Renal pelvis (tissue), 1 donor: ENCODE measurements at regions not wholly inside any gene's neighbourhood (a gene's known extent, or its start where the extent isn't known, plus 50 kb on each side); places are given as distances from the start of the nearest gene placed in this dataset.

ENCODE experiments used
- DNase-seq: peaks from one replicate; pipeline ENCODE4 v3.0.0-alpha.2; 2013

GRCh38 chr18:40782453-40783130 lies 1172.4 kb upstream of the PIK3C3 start:
- DNase-seq, result no peak

- DNase-seq, result no peak
Measured at GRCh38 chr18:40769786-40770185, 1185.2 kb upstream of the PIK3C3 start.

- DNase-seq, result no peak
Measured at GRCh38 chr18:40760251-40760650, 1194.8 kb upstream of the PIK3C3 start.

GRCh38 chr18:40754477-40754876 lies 1200.6 kb upstream of the PIK3C3 start:
- DNase-seq, result no peak

GRCh38 chr18:40752316-40752715 lies 1202.7 kb upstream of the PIK3C3 start:
- no peak for DNase-seq

- no peak for DNase-seq
Measured at GRCh38 chr18:40751186-40751585, 1203.8 kb upstream of the PIK3C3 start.

DNA sequence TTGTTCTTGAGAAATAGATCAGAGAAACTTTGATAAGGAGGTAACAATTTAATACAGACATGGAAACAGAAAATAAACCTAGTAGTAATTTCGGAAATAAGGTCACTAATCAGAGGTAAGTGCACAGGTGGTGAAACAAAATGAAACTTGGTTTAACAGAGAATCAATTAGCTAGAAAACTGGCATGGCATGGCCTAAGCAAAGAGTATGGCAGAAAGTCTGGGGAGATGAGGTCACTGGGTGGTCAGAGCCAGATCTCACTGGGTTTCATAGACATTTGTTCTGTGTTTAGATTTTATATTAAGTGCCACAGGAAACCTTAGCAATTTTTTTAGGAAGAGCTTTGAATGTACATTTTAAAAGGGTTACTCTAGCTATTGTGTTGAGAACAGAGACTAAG lies 1216.0 kb upstream of the PIK3C3 start:
- DNase-seq, result no peak

GRCh38 chr18:40738321-40738880 lies 1216.6 kb upstream of the PIK3C3 start:
- no peak for DNase-seq

DNA sequence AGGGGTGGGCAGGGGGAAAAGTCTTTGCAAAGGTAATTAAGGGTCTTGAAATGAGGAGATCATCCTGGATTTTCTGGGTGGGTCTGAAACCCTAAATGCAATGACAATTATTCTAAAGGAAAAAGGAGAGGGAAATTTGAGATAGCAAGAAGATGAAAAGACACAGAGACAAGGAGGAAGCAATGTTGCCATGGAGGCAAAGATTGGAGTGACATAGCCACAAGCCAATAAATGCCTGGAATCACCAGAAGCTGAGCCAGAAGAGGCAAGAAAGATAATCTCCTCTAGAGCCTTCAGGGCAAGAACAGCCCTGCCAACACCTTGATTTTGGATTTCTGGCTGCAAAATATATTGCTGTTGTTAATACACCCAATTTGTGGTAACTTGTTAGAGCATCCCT lies 1246.3 kb upstream of the PIK3C3 start:
- no peak for DNase-seq

DNA sequence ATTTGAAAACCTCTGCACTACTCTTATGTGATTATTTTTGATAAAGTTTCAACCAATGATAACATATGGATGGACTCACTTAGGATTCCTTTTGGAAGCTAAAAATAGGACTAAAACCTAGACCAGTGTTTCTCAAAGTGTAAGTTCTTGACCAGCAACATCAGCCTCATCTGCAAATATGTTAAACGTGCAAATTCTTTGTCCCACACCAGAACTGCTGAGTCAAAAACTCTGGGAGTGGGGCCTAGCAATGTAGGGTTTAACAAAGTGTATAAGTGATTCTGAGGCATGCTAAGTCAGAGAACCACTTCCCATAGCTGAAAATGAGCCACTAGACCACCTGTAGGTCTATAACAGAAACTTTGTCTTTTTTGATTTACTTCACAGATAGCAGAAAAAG lies 1247.2 kb upstream of the PIK3C3 start:
- DNase-seq, result no peak

GRCh38 chr18:40698129-40698528 lies 1256.9 kb upstream of the PIK3C3 start:
- DNase-seq, result no peak

DNA sequence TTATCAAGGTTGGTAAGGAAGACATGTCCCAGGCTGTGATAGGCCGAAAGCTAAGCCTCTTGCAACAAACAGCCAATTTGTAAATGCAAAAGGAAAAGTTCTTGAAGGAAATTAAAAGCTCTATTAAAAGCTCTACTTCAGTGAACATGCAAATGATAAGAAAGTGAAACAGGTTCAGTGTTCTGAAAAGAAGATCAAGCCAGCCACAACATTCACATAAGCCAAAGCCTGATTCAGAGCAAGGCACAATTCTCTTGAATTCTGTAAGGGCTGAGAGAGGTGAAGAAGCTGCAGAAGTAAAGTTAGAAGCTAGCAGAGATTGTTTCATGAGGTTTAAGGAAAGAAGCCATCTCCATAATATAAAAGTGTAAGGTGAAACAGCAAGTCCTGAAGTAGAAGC lies 1259.5 kb upstream of the PIK3C3 start:
- no peak for DNase-seq

DNA sequence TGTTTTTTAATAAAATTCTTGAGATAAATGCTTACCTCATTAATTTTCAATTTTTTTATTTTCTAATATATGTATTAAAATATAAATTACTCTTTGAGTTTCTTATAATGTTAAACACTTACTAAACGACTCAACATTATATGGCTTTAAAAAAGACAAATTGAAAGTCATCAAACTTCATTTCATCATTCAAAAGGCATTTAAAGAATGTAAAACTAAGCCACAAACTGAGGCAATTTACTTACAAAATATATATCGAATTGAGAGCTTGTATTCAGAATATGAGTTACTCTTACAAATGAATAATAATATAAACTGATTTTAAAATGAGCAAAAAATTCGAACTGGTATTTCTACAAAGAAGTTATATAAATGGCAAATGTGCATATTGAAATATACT lies 1262.2 kb upstream of the PIK3C3 start:
- DNase-seq, result no peak

- no peak for DNase-seq
Measured at GRCh38 chr18:40690062-40690461, 1265.0 kb upstream of the PIK3C3 start.

DNA sequence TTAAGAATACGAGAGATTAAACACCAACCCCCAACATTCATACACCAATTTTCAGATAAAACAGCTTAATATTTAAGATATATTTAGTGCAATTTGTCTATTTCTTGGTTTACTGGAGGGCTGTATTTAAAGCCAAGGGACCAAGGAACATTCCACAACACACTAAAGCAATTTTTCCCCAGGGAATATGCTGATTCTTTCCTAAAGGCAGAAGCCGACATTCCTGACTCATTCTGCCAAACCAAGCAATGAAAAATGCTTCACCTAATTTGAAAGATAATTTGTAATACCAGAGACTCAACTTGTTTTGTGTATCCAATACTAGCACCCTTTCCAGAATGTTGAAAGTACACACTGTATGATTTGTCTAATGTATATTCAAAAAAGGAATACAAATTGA lies 1267.6 kb upstream of the PIK3C3 start:
- DNase-seq, result no peak

- no peak for DNase-seq
Measured at GRCh38 chr18:40686836-40687235, 1268.2 kb upstream of the PIK3C3 start.

DNA sequence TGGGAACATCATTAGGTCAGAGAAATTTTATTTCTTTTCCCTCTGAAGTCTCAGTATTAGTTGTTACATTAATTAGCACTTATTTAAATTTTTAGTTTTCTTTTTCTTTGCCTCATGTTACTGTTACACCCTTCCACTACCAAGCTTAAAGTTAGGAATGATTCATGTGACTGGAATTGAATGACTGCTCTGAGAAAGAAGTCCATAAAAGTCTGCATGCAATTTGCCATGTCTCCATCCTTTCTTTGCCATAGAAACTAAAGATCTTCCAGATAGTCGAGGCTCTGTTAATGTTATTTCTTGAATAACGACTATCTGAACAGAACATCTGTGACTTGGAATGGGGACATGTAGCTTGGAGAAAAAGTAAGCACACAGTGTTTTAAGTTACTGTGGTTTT lies 1269.8 kb upstream of the PIK3C3 start:
- DNase-seq, result no peak

DNA sequence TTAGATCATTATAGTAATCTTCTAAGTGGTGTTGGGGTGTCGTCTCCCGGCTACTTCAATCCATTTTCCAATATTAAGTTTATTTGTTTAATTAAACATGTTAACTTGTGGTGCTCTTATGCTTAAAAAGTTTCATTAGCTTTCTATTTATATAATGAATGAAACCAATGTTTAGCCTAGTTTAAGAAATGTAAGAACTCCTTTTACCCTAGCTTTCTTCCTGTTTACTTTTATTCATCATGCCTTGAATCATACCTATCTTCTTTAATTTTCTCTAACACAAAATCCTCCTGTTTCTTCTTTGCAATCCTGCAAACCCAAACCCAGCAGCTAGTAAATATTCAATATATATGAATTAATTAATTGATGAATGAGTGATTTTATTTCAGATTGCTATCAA lies 1276.7 kb upstream of the PIK3C3 start:
- DNase-seq, result no peak

DNA sequence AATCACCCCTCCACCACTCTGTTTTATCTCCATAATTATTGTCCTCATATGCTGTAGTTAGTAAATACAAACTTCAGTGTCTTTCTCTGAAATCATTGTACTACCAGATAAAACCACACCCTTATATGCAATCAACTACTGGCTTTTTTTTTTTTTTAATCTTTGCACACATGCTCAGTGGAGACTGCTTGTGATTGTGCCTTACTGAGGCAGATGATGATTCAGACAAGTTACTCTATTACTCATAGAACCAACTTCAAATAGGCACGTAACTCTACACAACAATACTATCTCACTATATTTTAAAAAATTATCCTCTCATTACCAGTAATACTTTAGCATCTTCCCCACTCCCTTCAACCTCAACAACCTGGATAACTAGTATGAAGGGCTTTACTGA lies 1278.4 kb upstream of the PIK3C3 start:
- DNase-seq, result no peak

DNA sequence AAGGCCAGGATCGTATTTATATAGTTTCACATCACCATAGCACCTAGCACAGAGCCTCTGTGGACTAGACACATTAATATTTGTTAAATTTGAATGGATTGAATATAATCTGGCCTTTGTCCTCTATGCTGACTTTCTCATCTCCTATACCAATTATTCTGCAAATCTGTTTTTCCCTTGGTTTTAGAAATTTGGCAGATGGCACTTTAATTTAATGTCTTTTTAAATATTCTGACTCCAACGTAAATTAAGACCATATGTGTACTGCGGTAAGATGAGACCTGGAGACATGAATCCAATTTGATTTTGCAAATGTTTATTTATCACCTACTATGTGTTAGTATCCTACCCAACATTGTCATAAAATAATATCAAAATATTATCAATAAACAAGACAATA lies 1281.9 kb upstream of the PIK3C3 start:
- DNase-seq, result no peak

DNA sequence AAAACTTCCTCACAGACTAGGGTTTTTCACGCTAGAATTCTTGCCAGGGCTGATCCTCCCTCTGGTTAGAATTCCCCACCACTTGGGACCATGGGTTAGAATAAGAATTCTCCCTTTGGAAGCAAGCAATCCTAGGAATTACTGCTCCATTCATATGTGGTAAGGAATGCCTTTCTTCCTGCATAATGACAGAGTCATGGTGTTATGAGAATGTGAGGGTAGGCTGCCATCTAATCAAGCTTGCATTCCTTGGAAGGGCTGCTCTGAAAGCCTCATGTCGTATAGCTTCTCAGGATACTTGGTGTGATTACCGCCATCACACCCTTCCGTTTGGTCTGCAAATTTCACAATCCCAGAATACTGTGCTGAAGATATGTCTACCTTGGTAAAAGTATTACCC lies 1282.4 kb upstream of the PIK3C3 start:
- no peak for DNase-seq

GRCh38 chr18:40670668-40671375 lies 1284.2 kb upstream of the PIK3C3 start:
- no peak for DNase-seq

DNA sequence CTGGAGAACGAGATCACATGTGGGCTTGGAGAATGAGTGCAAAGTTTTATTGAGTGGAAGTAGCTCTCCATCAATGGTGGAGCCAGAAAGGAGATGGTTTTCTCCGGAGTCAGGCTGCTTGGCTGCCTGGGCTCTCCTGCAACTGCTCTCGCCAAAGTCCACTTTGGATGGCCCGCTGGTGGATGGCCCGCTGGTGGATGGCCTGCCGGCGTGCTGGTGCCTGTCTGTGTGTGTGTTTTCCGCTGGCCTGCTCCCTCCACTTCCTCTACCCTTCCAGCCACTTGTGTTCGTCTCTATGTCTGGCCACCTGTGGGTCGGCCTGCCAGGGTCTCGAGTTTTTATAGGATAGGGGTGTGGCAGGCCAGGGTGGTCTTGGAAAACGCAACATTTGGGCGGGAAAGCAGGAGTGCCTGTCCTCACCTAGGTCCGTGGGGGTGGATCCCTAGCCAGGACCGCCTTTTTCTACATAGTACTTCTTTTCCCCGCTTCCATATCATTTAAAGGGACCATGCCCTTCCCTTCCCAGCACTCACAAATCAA lies 1292.1 kb upstream of the PIK3C3 start:
- no peak for DNase-seq
